HS-5 (cell line): ENCODE measurements at regions not wholly inside any gene's neighbourhood (a gene's known extent, or its start where the extent isn't known, plus 50 kb on each side); places are given as distances from the start of the nearest gene placed in this dataset.

Experiments used
- DNase-seq: peaks from one replicate; pipeline ENCODE4 v3.0.0-alpha.2; 2012; ENCODE audit warnings: low read depth

GRCh38 chrX:5526191-5526590 is 702.5 kb downstream of the NLGN4X start:
- no peak for DNase-seq

DNA sequence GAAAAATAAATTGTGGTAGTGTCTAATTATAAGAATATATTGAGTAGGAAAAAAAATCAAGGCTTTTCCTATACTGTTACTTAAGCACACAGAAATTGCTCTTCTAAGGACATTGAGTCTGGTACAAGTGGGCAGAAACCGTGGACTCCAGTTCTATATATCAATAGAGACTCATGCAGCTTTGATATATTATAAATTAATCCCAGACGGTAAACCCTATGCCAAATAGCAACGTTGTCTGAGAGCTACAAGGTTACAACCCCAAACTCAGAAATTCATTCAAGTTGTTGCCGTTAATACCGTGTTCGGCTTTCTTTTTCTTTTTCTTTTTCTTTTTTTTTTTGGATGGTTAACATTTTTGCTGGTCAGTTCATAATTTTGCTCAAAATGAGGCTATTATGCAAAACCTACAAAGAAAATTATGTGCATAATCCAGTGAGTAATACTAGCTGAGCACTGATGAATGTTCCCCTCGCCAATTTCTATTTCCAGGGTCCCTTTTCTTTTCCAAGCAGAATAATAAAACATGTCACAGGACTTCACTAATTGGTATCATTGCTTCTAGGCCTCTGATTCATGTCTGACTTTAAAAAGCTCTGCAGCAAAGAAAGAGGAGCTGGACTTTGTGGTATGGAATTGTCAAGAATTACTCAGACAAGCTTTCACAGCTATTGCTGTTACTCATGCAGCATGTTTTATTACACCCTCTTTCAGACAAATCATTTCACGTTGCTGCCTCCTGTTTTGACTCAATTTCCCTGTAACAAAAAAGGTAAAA is 737.7 kb downstream of the NLGN4X start:
- no peak for DNase-seq

GRCh38 chrX:5474282-5474681 is 754.4 kb downstream of the NLGN4X start:
- no peak for DNase-seq

- DNase-seq: no peak
These were observed 770.3 kb downstream of the NLGN4X start for GRCh38 chrX:5458300-5458842.

DNA sequence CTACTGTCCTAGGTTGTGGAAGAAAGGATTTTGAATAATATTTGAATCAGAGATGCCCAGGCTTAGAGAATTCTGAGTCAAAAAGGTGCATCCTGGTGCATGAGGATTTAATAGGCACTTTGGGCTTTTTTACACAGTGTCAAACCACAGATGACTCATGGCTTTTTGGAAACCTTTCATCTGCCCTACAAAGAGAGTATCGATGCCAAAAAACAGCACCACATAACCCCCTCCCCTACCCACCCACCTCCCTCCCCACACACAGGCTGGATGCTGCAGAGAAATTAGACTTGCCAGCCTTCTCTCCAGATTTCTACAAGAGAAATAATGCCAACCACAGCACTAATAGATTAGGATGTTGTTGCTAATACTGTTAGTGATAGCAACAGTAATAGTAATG is 779.3 kb downstream of the NLGN4X start:
- DNase-seq: no peak

DNA sequence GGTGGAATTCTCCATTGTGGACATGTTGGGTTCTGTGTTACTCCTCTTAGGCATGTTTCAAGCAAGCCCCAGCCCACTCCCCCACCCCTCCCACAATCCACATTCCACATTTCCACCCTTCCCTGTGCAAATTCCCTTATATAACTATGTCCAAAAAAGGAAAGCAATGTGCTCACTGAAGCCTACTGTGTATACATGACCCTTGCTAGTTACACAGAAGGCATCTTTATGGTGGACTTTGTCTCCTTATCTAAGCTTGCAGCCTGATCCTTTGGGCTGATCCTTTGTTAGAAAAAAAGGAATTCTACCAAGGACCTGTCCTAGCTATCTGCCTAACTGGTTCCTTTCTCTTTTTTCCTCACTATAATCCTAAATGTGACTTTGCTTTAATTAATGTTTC is 796.8 kb downstream of the NLGN4X start:
- no peak for DNase-seq

- no peak for DNase-seq
These were observed 803.5 kb downstream of the NLGN4X start for GRCh38 chrX:5425119-5425518.

DNA sequence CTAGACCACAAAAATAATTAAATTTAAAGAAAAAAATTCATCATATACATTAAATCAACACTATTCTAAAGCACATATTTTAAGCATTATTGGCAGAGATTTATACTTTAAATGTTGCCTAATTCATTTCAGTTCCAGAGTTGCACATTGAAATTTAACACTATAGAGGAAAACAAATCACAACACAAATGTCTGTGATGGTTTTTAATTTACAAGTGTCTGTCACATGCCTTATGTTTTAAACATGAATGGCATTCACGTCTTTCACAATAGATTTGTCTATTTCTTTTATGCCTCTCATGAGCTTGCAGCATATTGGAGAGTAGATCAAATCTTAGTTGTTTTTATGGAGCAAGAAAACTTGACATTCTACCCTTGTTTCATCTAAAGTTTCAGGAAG is 811.3 kb downstream of the NLGN4X start:
- DNase-seq: no peak

GRCh38 chrX:5415738-5416137 is 812.9 kb downstream of the NLGN4X start:
- no peak for DNase-seq

- no peak for DNase-seq
These were observed 819.6 kb downstream of the NLGN4X start for GRCh38 chrX:5409106-5409505.

DNA sequence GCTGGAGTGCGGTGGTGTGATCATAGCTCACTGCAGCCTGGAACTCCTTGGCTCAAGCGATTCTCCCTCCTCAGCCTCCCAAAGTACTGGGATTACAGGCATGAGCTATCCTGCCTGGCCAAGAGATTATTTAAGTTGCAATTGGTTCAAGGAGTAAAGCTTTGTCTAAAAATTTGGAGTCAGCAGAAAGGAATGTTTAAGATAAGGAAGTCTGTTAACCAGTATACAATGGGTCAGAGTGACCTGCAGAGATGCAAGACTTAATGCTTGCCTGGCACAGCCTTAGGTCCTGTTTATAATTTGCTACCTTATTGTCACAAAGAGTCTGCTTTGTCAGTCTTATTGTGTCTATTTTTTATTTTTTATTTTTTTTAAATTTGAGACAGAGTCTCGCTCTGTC is 826.2 kb downstream of the NLGN4X start:
- DNase-seq: no peak

- DNase-seq: no peak
These were observed 829.3 kb downstream of the NLGN4X start for GRCh38 chrX:5399403-5399802.

- no peak for DNase-seq
These were observed 831.3 kb downstream of the NLGN4X start for GRCh38 chrX:5397409-5397808.

- no peak for DNase-seq
These were observed 838.3 kb downstream of the NLGN4X start for GRCh38 chrX:5390376-5390775.

GRCh38 chrX:5388087-5388486 is 840.6 kb downstream of the NLGN4X start:
- DNase-seq: no peak

- DNase-seq: no peak
These were observed 848.2 kb downstream of the NLGN4X start for GRCh38 chrX:5380426-5380825.

DNA sequence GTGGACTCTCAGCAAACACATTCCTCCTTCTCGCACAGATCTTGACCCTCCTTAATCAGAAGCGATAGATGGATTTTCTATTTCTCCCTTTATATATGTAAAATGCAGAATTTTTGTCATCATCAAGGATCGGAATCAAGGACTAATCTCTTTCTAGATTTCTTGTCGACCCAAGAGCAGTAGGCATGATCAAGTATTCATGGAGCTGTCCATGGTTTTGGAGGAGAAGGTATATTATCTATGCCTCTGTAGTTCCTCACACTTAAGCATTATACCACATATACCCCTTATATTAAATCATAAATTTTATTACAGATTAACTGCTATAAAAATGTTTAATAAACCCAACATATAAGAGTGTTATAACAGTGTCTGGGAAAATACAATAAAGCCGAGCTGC is 886.8 kb downstream of the NLGN4X start:
- no peak for DNase-seq

GRCh38 chrX:5337160-5337559 is 891.5 kb downstream of the NLGN4X start:
- DNase-seq: no peak

- no peak for DNase-seq
These were observed 904.1 kb downstream of the NLGN4X start for GRCh38 chrX:5324546-5324945.

GRCh38 chrX:5314148-5314547 is 914.5 kb downstream of the NLGN4X start:
- no peak for DNase-seq

DNA sequence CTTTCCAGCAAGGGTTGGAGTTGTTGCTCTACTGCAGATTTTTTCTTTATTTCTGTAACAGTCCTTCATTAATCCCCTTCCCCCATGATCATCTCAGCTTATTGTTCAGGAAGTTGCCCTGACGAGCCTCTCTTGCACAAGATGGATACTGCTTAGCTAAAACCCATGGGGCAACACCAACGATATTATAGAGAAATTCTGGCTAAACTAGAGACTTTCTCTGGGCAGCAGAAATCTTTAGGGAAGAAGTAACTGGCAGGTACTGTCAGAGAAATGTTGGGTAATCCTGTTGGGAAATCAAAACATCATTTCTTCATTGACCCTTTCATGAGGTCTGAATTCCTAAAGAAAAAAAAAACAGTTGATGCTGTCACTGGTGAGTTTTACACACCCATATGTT is 921.3 kb downstream of the NLGN4X start:
- no peak for DNase-seq

DNA sequence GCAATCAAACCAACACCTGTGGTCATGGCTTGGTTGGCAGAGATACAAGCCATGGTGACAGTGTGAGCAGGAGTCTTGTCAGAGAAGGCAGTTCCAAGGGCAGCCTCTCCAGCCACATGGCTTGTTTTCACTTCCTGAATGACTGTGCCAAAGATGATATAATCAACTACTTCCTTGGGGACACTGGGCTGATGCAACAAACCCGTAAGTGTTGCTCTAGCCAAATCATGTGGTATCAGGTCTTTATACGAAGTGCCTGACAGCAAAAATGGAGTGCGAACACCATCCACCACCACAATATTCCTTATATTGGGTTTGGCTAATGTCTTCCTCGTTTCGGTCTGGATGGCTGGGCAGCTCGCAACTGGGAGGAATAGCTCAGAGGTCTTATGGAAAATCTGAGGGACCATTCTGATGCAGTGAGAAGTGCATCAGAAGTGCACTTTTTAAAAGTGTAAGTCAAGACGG is 922.0 kb downstream of the NLGN4X start:
- DNase-seq: no peak

DNA sequence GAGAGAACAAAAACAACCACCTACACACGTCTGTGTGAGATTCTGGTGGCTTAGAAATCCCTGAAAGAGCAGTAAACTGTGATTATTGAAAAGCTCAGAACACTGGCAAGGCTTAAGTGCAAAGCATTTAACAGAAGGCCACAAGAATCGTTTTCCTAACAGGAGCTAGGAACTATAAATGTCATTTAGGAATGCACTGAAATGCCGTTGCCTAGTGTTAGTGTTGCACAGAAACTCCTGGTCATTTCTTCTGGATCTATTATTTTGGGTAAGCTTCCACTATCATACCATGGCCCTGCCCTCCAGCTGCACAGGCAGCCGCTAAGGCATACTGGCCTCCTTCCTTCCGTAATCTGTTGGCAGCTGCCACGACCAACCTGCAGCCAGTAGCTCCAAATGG is 923.2 kb downstream of the NLGN4X start:
- no peak for DNase-seq

GRCh38 chrX:5295004-5295403 is 933.7 kb downstream of the NLGN4X start:
- DNase-seq: no peak
